H1 (cell line): ENCODE measurements at regions not wholly inside any gene's neighbourhood (a gene's known extent, or its start where the extent isn't known, plus 50 kb on each side); places are given as distances from the start of the nearest gene placed in this dataset.

Source experiments
- CEBPB ChIP-seq: IDR thresholded peaks from 2 replicates; pipeline ENCODE4 v1.6.1; 2012; ENCODE audit warnings: low read depth, low read length
- CTCF ChIP-seq, 3 experiments: IDR thresholded peaks; 1 replicate in 2 of 3; 2 replicates in 1 of 3; pipeline versions ENCODE4 v1.5.1 to v1.6.1; 2011; ENCODE audit warnings: low read length in 3 of 3, mild to moderate bottlenecking in 3 of 3, inconsistent platforms in 2 of 3, low read depth in 1 of 3, moderate library complexity in 1 of 3; ENCODE audit not compliant: insufficient read depth in 1 of 3; ENCODE audit errors: control extremely low read depth in 1 of 3
- FOSL1 ChIP-seq: IDR thresholded peaks from 2 replicates; pipeline ENCODE4 v1.6.1; 2011; ENCODE audit warnings: mild to moderate bottlenecking, low read depth, low read length, moderate library complexity; ENCODE audit not compliant: insufficient read depth
- KDM4A ChIP-seq: IDR thresholded peaks from one replicate; pipeline ENCODE4 v1.7.1; 2012; ENCODE audit warnings: low read depth, mild to moderate bottlenecking, moderate library complexity, low read length, inconsistent platforms; ENCODE audit not compliant: severe bottlenecking
- MAX ChIP-seq: IDR thresholded peaks from 2 replicates; pipeline ENCODE4 v1.6.1; 2012; ENCODE audit warnings: inconsistent platforms
- POLR2AphosphoS5 ChIP-seq: IDR thresholded peaks from 2 replicates; pipeline ENCODE4 v1.6.1; 2011; ENCODE audit warnings: low read depth, low read length
- SUZ12 ChIP-seq: fragments of 200-600 bp; sonication (generic); IDR thresholded peaks from 2 replicates; pipeline ENCODE4 v1.6.1; 2012; ENCODE audit warnings: mild to moderate bottlenecking, inconsistent platforms, low read length, moderate library complexity, mixed read lengths
- TEAD4 ChIP-seq: IDR thresholded peaks from 2 replicates; pipeline ENCODE4 v1.6.1; 2012; ENCODE audit warnings: low read depth, low read length, inconsistent platforms, mixed read lengths
- YY1 ChIP-seq: IDR thresholded peaks from 2 replicates; pipeline ENCODE4 v1.6.1; 2011; ENCODE audit warnings: low read depth, mild to moderate bottlenecking, low read length

- TF ChIP-seq CTCF (IDR thresholded peaks at IDR 0.05; ENCODE audit: control extremely low read depth in 1 of 3, insufficient read depth in 1 of 3, low read depth in 1 of 3, low read length in 3 of 3) (no peak), KDM4A (no peak), FOSL1 (no peak), MAX (no peak), CEBPB (no peak), YY1 (no peak), POLR2AphosphoS5 (no peak), TEAD4 (no peak), SUZ12 (no peak)
These were observed 241.7 kb upstream of the NEGR1 start for GRCh38 chr1:72524021-72524420.
